ENCODE measurements at regions not wholly inside any gene's neighbourhood (a gene's known extent, or its start where the extent isn't known, plus 50 kb on each side); places are given as distances from the start of the nearest gene placed in this dataset.
"Not testable (repeated sequence)": the region's sequence is repeated elsewhere in the genome, so short reads cannot be mapped to it uniquely, and the experiment has no call there.

- no peak for DNase-seq
Measured at GRCh38 chr5:91315701-91316100, 67.4 kb downstream of the ARRDC3 start.

- peak in 21 of 51 donors; percentile 6 to 69 (median 20) for DNase-seq
Measured at GRCh38 chr5:91313757-91314673, 69.1 kb downstream of the ARRDC3 start.

DNA sequence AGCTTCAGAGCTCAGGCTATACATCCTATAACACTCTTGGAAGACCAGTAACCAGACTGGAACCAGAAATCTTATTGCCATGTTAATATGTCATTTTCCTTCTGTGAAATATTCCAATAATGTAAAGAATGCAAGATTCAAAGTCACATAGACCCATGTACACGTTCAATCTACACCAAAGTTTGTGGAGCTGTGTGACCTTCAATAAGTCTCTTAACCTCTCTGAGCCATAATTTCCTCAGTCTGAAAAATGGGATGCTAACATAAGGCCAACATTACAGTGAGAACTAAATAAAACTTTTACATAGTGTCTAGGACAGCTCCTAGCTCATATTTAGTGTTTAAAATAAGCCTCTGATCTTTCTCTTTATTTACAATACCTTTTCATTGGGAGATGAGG lies 70.4 kb downstream of the ARRDC3 start:
- DNase-seq = no peak

GRCh38 chr5:91311697-91312501 lies 71.2 kb downstream of the ARRDC3 start:
- peak in 29 of 51 donors; percentile 5 to 59 (median 24) for DNase-seq

DNA sequence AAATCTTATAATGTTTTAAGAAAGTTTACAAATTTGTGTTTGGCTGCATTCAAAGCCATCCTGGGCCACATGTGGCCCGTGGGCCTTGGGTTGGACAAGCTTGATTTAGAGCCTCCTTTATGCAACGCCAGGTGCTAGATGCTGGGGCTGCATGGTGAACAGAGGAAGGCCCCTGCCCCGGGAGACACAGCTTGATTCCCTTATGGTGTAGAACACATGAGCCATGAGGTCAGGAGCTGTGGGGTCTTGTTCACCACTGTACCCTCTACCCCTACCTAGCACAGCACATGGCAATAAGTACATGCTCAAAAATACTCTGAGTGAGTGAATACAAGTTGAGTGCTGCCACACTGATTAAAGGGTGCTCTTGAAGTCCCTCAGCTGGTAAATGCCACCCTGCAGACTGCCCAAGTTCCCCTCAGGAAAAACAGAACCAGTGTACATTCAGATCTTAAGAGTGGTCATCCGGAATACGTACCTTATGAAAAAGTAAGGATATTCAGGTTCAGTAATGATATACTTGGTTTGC lies 71.9 kb downstream of the ARRDC3 start:
- no peak for DNase-seq

- DNase-seq = not testable (repeated sequence)
Measured at GRCh38 chr5:91308157-91308556, 75.0 kb downstream of the ARRDC3 start.

- no peak for DNase-seq
Measured at GRCh38 chr5:91307048-91307447, 76.1 kb downstream of the ARRDC3 start.

GRCh38 chr5:91306497-91306896 lies 76.6 kb downstream of the ARRDC3 start:
- DNase-seq = no peak

- no peak for DNase-seq
Measured at GRCh38 chr5:91305640-91306039, 77.5 kb downstream of the ARRDC3 start.

DNA sequence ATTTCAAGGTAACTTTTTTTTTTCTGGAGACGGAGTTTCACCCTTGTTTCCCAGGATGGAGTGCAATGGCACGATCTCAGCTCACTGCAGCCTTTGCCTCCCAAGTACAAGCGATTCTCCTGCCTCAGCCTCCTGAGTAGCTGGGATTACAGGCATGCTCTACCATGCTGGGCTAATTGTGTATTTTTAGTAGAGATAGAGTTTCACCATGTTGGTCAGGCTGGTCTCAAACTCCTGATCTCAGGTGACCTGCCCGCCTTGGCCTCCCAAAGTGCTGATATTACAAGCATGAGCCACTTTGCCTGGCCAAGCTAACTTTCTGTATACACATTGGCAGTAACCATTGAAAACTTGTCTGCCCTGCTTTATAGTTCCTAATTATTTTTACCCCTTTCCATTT lies 79.1 kb downstream of the ARRDC3 start:
- not testable (repeated sequence) for DNase-seq

DNA sequence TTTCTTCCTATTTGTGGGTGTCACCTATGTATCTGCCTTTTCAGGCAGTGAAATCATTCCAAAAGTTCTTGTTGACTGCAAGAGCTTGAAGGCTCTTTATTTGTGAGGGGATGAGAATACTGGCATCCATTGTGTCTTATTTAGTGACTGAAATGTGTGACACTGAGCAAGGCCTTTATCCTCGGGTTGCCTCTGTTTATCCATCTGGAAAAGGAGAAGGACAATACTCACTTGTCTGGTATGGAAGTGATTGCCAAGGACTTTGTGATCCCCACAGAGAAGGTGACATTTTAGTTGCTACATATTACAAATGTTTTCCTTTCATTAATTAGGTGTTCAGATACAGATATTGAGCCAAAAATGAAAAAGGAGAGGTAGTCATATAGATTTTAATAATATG lies 80.2 kb downstream of the ARRDC3 start:
- peak in 9 of 51 donors; percentile 3 to 70 (median 22) for DNase-seq

DNA sequence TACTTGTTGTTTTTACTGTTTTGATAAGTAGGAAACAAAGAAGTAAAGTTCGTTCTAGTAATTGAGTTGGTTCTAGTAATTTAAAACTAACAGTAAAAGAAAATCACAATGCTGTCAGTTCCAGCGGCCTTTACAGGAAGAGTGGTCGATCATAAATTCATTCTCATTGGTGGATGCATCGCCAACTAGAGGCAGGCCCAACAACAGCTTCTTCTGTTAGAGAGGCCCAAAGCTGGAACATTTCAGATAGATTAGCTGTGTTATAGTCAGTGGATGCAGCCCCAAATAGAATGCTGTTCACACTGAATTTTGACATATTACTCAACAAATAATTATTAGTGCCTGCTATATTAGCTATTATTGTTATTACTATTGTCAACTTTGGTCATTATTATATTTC lies 80.8 kb downstream of the ARRDC3 start:
- peak in 1 of 51 donors; percentile 13 for DNase-seq

GRCh38 chr5:91301106-91301846 lies 81.8 kb downstream of the ARRDC3 start:
- no peak for DNase-seq

- DNase-seq = no peak
Measured at GRCh38 chr5:91297994-91298393, 85.1 kb downstream of the ARRDC3 start.

DNA sequence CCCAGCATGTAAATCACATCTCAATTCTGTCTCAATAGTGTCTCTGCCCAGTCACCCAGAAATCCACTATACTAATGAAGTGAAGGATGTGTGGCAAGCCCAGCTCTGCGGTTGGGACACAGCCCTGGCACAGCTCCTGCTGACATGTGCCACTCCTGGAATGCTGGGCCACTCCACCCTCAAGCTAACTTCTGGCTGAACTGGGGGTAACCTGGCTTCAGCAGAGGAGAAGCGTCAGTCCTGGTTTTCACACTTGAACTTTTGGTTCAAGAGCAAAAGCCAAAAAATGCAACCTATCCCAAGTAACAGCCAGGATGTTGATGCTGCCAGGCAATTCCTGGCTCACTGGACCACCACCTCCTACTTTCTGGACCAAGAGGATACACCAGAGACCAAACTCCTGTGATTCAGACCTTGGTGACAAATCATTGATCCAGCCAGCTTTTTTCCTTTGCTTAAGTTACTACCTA lies 86.4 kb downstream of the ARRDC3 start:
- peak in 2 of 51 donors; percentile 4 to 27 for DNase-seq

- DNase-seq = not testable (repeated sequence)
Measured at GRCh38 chr5:91296102-91296501, 87.0 kb downstream of the ARRDC3 start.

- DNase-seq = no peak
Measured at GRCh38 chr5:91293131-91293530, 90.0 kb downstream of the ARRDC3 start.

GRCh38 chr5:91291628-91292569 lies 91.2 kb downstream of the ARRDC3 start:
- DNase-seq = no peak

DNA sequence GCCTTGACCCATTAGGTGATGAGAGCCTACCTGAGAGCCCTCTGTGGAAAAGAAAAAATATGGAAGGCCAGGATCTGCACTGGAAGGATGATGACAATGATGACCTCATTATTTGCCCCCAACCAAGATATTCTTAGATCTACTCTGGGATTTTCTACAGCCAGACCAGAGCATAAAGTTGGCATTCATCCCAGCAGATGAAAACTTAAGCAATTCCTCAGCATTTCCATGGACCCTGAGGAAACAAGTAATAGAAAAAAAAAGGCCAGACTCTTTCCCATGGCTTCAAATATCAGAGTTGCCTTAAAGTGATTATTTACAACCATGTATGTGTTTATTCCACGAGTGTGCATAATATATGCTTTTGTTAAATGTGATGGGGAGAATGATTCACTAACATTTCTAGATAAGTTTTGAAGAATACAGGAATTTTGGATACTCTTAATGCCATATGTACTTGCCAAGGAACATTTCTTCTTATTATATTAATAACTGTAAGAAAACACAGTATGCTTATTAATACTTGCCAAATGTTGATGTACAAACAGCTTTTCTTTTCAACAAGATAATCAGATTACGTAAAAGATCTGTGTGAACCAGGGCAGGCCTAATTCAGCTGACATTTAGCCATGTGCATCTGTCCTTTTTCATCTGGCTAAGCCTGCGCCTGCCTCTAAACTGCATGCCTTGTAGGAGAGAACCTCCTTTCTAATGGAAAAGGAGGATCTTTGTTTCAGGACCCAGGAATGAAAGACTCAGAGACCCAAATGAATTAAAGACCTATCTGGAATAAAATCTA lies 94.8 kb downstream of the ARRDC3 start:
- DNase-seq = no peak
